AML-193 (cell line): ENCODE measurements at regions not wholly inside any gene's neighbourhood (a gene's known extent, or its start where the extent isn't known, plus 50 kb on each side); places are given as distances from the start of the nearest gene placed in this dataset.
A peak's percentile ranks its signal among the peaks of the same experiment; 100 is the strongest.

ENCODE experiments used
- DNase-seq, 2 experiments: peaks; one replicate each; lab custom pipeline; 2025; lab: John Stamatoyannopoulos, UW

- DNase-seq, result no peak
Measured at GRCh38 chr4:16365036-16365569, 138.8 kb upstream of the TAPT1 start.

- no peak for DNase-seq
Measured at GRCh38 chr4:16360694-16361262, 134.5 kb upstream of the TAPT1 start.

GRCh38 chr4:16353165-16353564 is 126.9 kb upstream of the TAPT1 start:
- no peak for DNase-seq

- no peak for DNase-seq
Measured at GRCh38 chr4:16351161-16351560, 124.9 kb upstream of the TAPT1 start.

GRCh38 chr4:16344853-16345252 is 118.6 kb upstream of the TAPT1 start:
- DNase-seq, result no peak

- no peak for DNase-seq
Measured at GRCh38 chr4:16337936-16338335, 111.7 kb upstream of the TAPT1 start.

- DNase-seq, result no peak
Measured at GRCh38 chr4:16334601-16335000, 108.3 kb upstream of the TAPT1 start.

- no peak for DNase-seq
Measured at GRCh38 chr4:16329797-16330134, 103.5 kb upstream of the TAPT1 start.

- DNase-seq, result no peak
Measured at GRCh38 chr4:16329125-16329796, 103.0 kb upstream of the TAPT1 start.

- DNase-seq, result no peak
Measured at GRCh38 chr4:16322183-16322582, 95.9 kb upstream of the TAPT1 start.

- DNase-seq, result no peak
Measured at GRCh38 chr4:16315456-16315855, 89.2 kb upstream of the TAPT1 start.

GRCh38 chr4:16310606-16311005 is 84.3 kb upstream of the TAPT1 start:
- DNase-seq, result no peak

GRCh38 chr4:16302648-16303047 is 76.4 kb upstream of the TAPT1 start:
- no peak for DNase-seq

- DNase-seq, result no peak
Measured at GRCh38 chr4:16297003-16297402, 70.7 kb upstream of the TAPT1 start.

GRCh38 chr4:16294455-16294854 is 68.2 kb upstream of the TAPT1 start:
- no peak for DNase-seq

- DNase-seq, result no peak
Measured at GRCh38 chr4:16293210-16293838, 67.1 kb upstream of the TAPT1 start.

GRCh38 chr4:16292585-16292984 is 66.3 kb upstream of the TAPT1 start:
- DNase-seq, result no peak

- no peak for DNase-seq
Measured at GRCh38 chr4:16290681-16291420, 64.6 kb upstream of the TAPT1 start.

GRCh38 chr4:16289897-16290554 is 63.8 kb upstream of the TAPT1 start:
- DNase-seq, result peak; percentile 32 to 35

- DNase-seq, result no peak
Measured at GRCh38 chr4:16284050-16284449, 57.8 kb upstream of the TAPT1 start.

GRCh38 chr4:16278178-16278577 is 51.9 kb upstream of the TAPT1 start:
- peak; percentile 21 to 26 for DNase-seq
